Liver (tissue), 8 donors: ENCODE measurements at regions not wholly inside any gene's neighbourhood (a gene's known extent, or its start where the extent isn't known, plus 50 kb on each side); places are given as distances from the start of the nearest gene placed in this dataset.

Experiments
- DNase-seq: peaks from one replicate; pipeline ENCODE4 v3.0.0-alpha.2; 2017; ENCODE audit warnings: low spot score
- H3K27ac ChIP-seq, 2 donors: one replicate each; pipeline ENCODE4 v1.7.0; 2013; ENCODE audit warnings: inconsistent platforms in 2 of 2, low read length in 2 of 2, control low read depth in 1 of 2, low read depth in 1 of 2, mild to moderate bottlenecking in 1 of 2
- H3K27me3 ChIP-seq, 4 donors: one replicate each; pipeline versions ENCODE4 v1.6.1 to v1.7.0; 2013; ENCODE audit warnings: low read length in 3 of 4, inconsistent platforms in 1 of 4, mild to moderate bottlenecking in 1 of 4, moderate library complexity in 1 of 4; ENCODE audit not compliant: control insufficient read depth in 4 of 4, insufficient read depth in 4 of 4
- H3K36me3 ChIP-seq, 4 donors: one replicate each; pipeline versions ENCODE4 v1.6.1 to v1.7.0; 2013; ENCODE audit warnings: low read length in 3 of 4, mild to moderate bottlenecking in 3 of 4, low read depth in 1 of 4, moderate library complexity in 1 of 4; ENCODE audit not compliant: control insufficient read depth in 4 of 4, insufficient read depth in 3 of 4
- H3K4me1 ChIP-seq, 4 donors: one replicate each; pipeline versions ENCODE4 v1.6.1 to v1.7.0; 2013; ENCODE audit warnings: low read length in 3 of 4, mild to moderate bottlenecking in 3 of 4, moderate library complexity in 1 of 4; ENCODE audit not compliant: control insufficient read depth in 4 of 4, insufficient read depth in 4 of 4
- H3K4me3 ChIP-seq, 3 donors: one replicate each; pipeline versions ENCODE4 v1.6.1 to v1.7.0; 2013; ENCODE audit warnings: low read length in 3 of 3, control low read depth in 1 of 3, low read depth in 1 of 3, mild to moderate bottlenecking in 1 of 3
- H3K9ac ChIP-seq, 2 donors: one replicate each; pipeline ENCODE4 v1.7.0; 2013; ENCODE audit warnings: low read length in 2 of 2, mild to moderate bottlenecking in 2 of 2, moderate library complexity in 2 of 2, control low read depth in 1 of 2, low read depth in 1 of 2
- H3K9me3 ChIP-seq, 4 donors: one replicate each; pipeline versions ENCODE4 v1.6.1 to v1.7.0; 2013; ENCODE audit warnings: low read length in 3 of 4; ENCODE audit not compliant: control insufficient read depth in 4 of 4
- ATF3 ChIP-seq: IDR thresholded peaks from 2 replicates; pipeline ENCODE4 v1.6.1; 2016; ENCODE audit warnings: antibody characterized with exemption
- CTCF ChIP-seq: fragments of 150-350 bp; IDR thresholded peaks from 2 replicates; pipeline ENCODE4 v1.5.1; 2017; ENCODE audit warnings: improper control_type of control experiment, low read depth, low read length; ENCODE audit not compliant: missing input control
- EGR1 ChIP-seq, 2 donors: IDR thresholded peaks; 2 replicates each; pipeline ENCODE4 v1.6.1; 2016 to 2018; ENCODE audit warnings: antibody characterized with exemption in 2 of 2, low read depth in 2 of 2
- FOXA1 ChIP-seq: IDR thresholded peaks from 2 replicates; pipeline ENCODE4 v1.6.1; 2016; ENCODE audit warnings: antibody characterized with exemption
- FOXA2 ChIP-seq: IDR thresholded peaks from 2 replicates; pipeline ENCODE4 v1.6.1; 2016; ENCODE audit warnings: antibody characterized with exemption
- GABPA ChIP-seq, 2 donors: IDR thresholded peaks in 1 of 2; conservative IDR thresholded peaks in 1 of 2; 2 replicates each; pipeline ENCODE4 v1.6.1; 2016; ENCODE audit warnings: antibody characterized with exemption in 2 of 2, mild to moderate bottlenecking in 1 of 2, moderate library complexity in 1 of 2
- HNF4G ChIP-seq: IDR thresholded peaks from 2 replicates; pipeline ENCODE4 v1.6.1; 2016; ENCODE audit warnings: antibody characterized with exemption
- JUND ChIP-seq, 2 donors: IDR thresholded peaks; 2 replicates each; pipeline ENCODE4 v1.6.1; 2016; ENCODE audit warnings: antibody characterized with exemption in 2 of 2
- MAX ChIP-seq: IDR thresholded peaks from 2 replicates; pipeline ENCODE4 v1.6.1; 2016; ENCODE audit warnings: antibody characterized with exemption
- RAD21 ChIP-seq, 2 donors: IDR thresholded peaks; 2 replicates each; pipeline ENCODE4 v1.6.1; 2016; ENCODE audit warnings: antibody characterized with exemption in 2 of 2, mild to moderate bottlenecking in 2 of 2
- REST ChIP-seq: IDR thresholded peaks from 2 replicates; pipeline ENCODE4 v1.6.1; 2016; ENCODE audit warnings: antibody characterized with exemption, mild to moderate bottlenecking
- SP1 ChIP-seq: IDR thresholded peaks from 2 replicates; pipeline ENCODE4 v1.6.1; 2018; ENCODE audit warnings: antibody characterized with exemption, mild to moderate bottlenecking
- TAF1 ChIP-seq: conservative IDR thresholded peaks from 2 replicates; pipeline ENCODE4 v1.6.1; 2016; ENCODE audit warnings: antibody characterized with exemption, mild to moderate bottlenecking
- YY1 ChIP-seq: IDR thresholded peaks from 2 replicates; pipeline ENCODE4 v1.6.1; 2016; ENCODE audit warnings: antibody characterized with exemption, mild to moderate bottlenecking
- WGBS: extraction: QIAGEN DNeasy Blood & Tissue Kit; methylation state at CpG from one replicate; pipeline ENCODE4 v1.1.7; 2013; 5-methylcytosine and 5-hydroxymethylcytosine counted together
- donor health status: healthy.
- donor health status: healthy.
- donor health status: healthy.
- donor health status: healthy.
- donor health status: healthy.

GRCh38 chr6:86859513-86859912 lies 77.8 kb upstream of the HTR1E start:
- H3K36me3 ChIP-seq: no peaks in the 10 kb centered on the region
- no peaks in the 10 kb centered on the region for H3K4me1 ChIP-seq
- no peak overlapping the region for H3K27ac ChIP-seq
- H3K4me3 ChIP-seq: no peak overlapping the region
- DNase-seq: no peak
- TF ChIP-seq EGR1 (IDR thresholded peaks at IDR 0.05; ENCODE audit: low read depth in 2 of 2): no peak
- no peak for TF ChIP-seq RAD21 (IDR thresholded peaks at IDR 0.05)
- no peak for TF ChIP-seq FOXA2
- no peak for TF ChIP-seq MAX
- no peak for TF ChIP-seq CTCF
- no peaks in the 10 kb centered on the region for H3K27me3 ChIP-seq
- no peak overlapping the region for H3K9ac ChIP-seq
- H3K9me3 ChIP-seq: no peaks in the 10 kb centered on the region

GRCh38 chr6:86858970-86859369 lies 78.4 kb upstream of the HTR1E start:
- 91% methylated on average over 3 of the region's 3 CpGs for WGBS
- TF ChIP-seq TAF1 (no peak), RAD21 (IDR thresholded peaks at IDR 0.05) (no peak), YY1 (no peak), ATF3 (no peak), SP1 (no peak), EGR1 (IDR thresholded peaks at IDR 0.05; ENCODE audit: low read depth in 2 of 2) (no peak), HNF4G (no peak), FOXA1 (no peak), MAX (no peak), JUND (IDR thresholded peaks at IDR 0.05) (no peak), REST (no peak)
- Histone ChIP-seq H3K4me3 (no peak overlapping the region), H3K27ac (no peak overlapping the region), H3K36me3 (no peaks in the 10 kb centered on the region), H3K27me3 (no peaks in the 10 kb centered on the region), H3K4me1 (no peaks in the 10 kb centered on the region), H3K9me3 (no peaks in the 10 kb centered on the region), H3K9ac (no peak overlapping the region)
- no peak for DNase-seq

GRCh38 chr6:86857783-86858182 lies 79.5 kb upstream of the HTR1E start:
- no peak for TF ChIP-seq GABPA (IDR thresholded peaks at IDR 0.05 in 1 of 2, conservative IDR thresholded peaks at IDR 0.05 in 1 of 2)
- no peak for TF ChIP-seq YY1
- no peak for TF ChIP-seq FOXA2
- no peaks in the 10 kb centered on the region for H3K27me3 ChIP-seq
- H3K9ac ChIP-seq: no peak overlapping the region
- H3K27ac ChIP-seq: no peak overlapping the region
- no peak for DNase-seq
- no peak overlapping the region for H3K4me3 ChIP-seq
- no peaks in the 10 kb centered on the region for H3K9me3 ChIP-seq
- 77% methylated on average over 2 of the region's 2 CpGs for WGBS
- no peaks in the 10 kb centered on the region for H3K4me1 ChIP-seq
- H3K36me3 ChIP-seq: no peaks in the 10 kb centered on the region
